Suprapubic skin (tissue), 4 donors: ENCODE measurements at regions not wholly inside any gene's neighbourhood (a gene's known extent, or its start where the extent isn't known, plus 50 kb on each side); places are given as distances from the start of the nearest gene placed in this dataset.

Experiments
- DNase-seq, 2 donors: peaks; one replicate each; pipeline ENCODE4 v3.0.0-alpha.2; 2019; ENCODE audit warnings: low spot score in 2 of 2
- H3K27ac ChIP-seq: fragments of 200-600 bp; sonication (generic); one replicate; pipeline ENCODE4 v1.5.1; 2019
- H3K27me3 ChIP-seq: fragments of 200-600 bp; sonication (generic); one replicate; pipeline ENCODE4 v1.5.1; 2019
- H3K36me3 ChIP-seq: fragments of 200-600 bp; sonication (generic); one replicate; pipeline ENCODE4 v1.5.1; 2019
- H3K4me1 ChIP-seq: fragments of 200-600 bp; sonication (generic); one replicate; pipeline ENCODE4 v1.5.1; 2019
- H3K4me3 ChIP-seq: fragments of 200-600 bp; sonication (generic); one replicate; pipeline ENCODE4 v1.5.1; 2019; ENCODE audit warnings: mild to moderate bottlenecking
- H3K9me3 ChIP-seq: fragments of 200-600 bp; sonication (generic); one replicate; pipeline ENCODE4 v1.5.1; 2019
- EP300 ChIP-seq: sonication (generic); formaldehyde crosslinking; IDR thresholded peaks from one replicate; pipeline ENCODE4 v1.6.1; 2017; ENCODE audit warnings: antibody characterized with exemption
- POLR2A ChIP-seq, 2 donors: fragments of 450-650 bp; IDR thresholded peaks; one replicate each; pipeline ENCODE4 v1.6.1; 2017; ENCODE audit warnings: antibody characterized with exemption in 2 of 2, mild to moderate bottlenecking in 2 of 2, moderate library complexity in 2 of 2
- POLR2AphosphoS5 ChIP-seq, 3 donors: sonication (generic); formaldehyde crosslinking; IDR thresholded peaks; one replicate each; pipeline ENCODE4 v1.6.1; 2017; ENCODE audit warnings: antibody characterized with exemption in 3 of 3
- WGBS: methylation state at CpG from one replicate; pipeline ENCODE4 v1.1.5; 2018; 5-methylcytosine and 5-hydroxymethylcytosine counted together
- TF ChIP-seq, protein P1 (sequence below), 2 donors: fragments of 200-600 bp in 1 of 2; fragments of 450-650 bp in 1 of 2; sonication (generic) in 1 of 2; IDR thresholded peaks; one replicate each; pipeline ENCODE4 v1.5.1; 2016 to 2019; ENCODE audit warnings: antibody characterized with exemption in 2 of 2, mild to moderate bottlenecking in 1 of 2, moderate library complexity in 1 of 2

DNA sequence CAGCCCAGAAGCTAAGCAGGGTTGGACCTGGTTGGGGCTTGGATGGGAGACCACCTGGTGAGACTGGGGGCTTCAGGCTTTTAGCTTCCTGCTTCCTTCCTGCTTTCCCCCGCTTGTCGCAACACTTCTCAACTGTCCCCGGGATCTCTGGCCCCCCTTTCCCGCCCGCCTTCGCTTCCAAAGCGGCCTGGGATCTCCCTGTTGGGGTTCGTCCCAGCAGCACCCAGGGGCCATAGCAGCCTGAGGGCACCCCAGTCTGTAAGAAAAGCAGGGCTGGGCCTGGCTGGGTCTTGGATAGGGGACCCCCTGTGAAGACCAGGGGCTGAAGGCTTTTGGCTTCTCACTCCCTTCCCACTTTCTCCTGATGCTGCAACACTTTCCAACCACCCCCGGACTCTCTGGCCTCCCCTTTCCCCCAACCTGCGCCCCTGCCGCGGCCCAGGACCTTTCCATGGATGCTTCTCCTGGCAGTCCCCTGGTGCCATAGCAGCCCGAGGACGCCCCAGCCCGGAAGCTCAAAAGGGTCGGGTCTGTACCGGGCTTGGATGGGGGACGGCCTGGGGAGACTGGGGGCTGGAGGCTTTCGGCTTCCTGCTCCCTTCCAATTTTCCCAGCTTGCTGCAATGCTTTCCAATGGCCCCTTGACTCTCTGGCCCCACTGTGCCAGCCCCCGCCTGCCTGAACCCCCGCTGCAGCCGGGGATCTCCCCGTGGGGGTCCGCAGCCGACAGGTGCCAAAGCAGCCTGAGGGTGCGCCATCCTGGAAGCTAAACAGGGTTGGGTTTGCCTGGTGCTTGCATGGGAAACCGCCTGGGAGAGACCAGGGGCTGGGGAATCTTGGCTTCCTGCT lies 2276.2 kb downstream of the TP53TG3F start:
- Histone ChIP-seq H3K9me3 (peaks cover 6% of the 10 kb centered on the region), H3K36me3 (no peaks in the 10 kb centered on the region), H3K4me1 (no peaks in the 10 kb centered on the region), H3K27me3 (no peaks in the 10 kb centered on the region), H3K4me3 (no peak overlapping the region), H3K27ac (no peak overlapping the region)
- DNase-seq: peak in 1 of 2 donors; percentile 76
- TF ChIP-seq POLR2A (IDR thresholded peaks at IDR 0.05): no peak
- TF ChIP-seq, protein P1, sequence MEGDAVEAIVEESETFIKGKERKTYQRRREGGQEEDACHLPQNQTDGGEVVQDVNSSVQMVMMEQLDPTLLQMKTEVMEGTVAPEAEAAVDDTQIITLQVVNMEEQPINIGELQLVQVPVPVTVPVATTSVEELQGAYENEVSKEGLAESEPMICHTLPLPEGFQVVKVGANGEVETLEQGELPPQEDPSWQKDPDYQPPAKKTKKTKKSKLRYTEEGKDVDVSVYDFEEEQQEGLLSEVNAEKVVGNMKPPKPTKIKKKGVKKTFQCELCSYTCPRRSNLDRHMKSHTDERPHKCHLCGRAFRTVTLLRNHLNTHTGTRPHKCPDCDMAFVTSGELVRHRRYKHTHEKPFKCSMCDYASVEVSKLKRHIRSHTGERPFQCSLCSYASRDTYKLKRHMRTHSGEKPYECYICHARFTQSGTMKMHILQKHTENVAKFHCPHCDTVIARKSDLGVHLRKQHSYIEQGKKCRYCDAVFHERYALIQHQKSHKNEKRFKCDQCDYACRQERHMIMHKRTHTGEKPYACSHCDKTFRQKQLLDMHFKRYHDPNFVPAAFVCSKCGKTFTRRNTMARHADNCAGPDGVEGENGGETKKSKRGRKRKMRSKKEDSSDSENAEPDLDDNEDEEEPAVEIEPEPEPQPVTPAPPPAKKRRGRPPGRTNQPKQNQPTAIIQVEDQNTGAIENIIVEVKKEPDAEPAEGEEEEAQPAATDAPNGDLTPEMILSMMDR (IDR thresholded peaks at IDR 0.05): no peak
- no peak for TF ChIP-seq EP300
- 85% methylated on average over 27 of the region's 27 CpGs for WGBS

DNA sequence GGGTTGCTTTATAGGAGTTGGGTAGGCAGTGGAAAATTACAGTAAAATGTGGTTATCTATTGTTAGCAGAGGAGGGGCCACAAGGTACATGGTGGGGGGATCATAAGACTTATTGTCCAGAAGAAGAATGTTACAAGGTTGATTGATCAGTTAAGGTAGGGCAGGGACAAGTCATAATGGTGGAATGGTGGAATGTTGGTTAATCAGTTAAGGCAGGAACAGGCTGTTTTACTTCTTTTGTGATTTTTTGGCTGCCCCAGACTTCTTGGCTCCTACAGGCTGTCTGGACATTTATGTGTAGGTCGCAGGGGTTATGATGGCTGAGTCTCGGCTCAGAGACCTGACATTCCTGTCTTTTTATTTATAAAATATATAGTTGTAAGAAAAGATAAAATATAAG lies 2277.1 kb downstream of the TP53TG3F start:
- 71% methylated on average over 2 of the region's 2 CpGs for WGBS
- no peak overlapping the region for H3K27ac ChIP-seq
- no peaks in the 10 kb centered on the region for H3K4me1 ChIP-seq
- no peaks in the 10 kb centered on the region for H3K27me3 ChIP-seq
- TF ChIP-seq POLR2AphosphoS5 (IDR thresholded peaks at IDR 0.05): no peak
- no peak for TF ChIP-seq POLR2A (IDR thresholded peaks at IDR 0.05)
- no peak for TF ChIP-seq EP300
- TF ChIP-seq, protein P1 (IDR thresholded peaks at IDR 0.05): no peak
- no peak for DNase-seq
- H3K4me3 ChIP-seq: no peak overlapping the region
- peaks cover 6% of the 10 kb centered on the region for H3K9me3 ChIP-seq
- H3K36me3 ChIP-seq: no peaks in the 10 kb centered on the region

DNA sequence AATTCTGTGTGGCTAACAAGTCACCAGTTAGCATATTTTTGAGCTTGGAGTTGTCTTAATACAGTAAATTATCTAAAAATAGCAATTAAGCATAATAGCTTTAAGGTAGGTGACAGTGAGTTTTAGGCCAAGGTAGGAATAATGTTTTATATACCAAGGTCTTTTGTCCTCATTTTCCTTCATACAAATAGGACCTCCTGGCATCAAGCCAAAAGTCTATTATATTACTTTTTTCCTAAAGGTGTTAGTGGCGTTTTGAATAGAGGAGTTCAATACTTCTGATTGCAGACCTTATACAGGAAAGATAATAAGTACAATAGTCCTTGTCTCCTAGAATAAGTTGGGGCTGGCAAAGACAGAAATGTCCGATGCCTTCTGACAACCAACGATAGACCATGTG lies 2277.7 kb downstream of the TP53TG3F start:
- DNase-seq: no peak
- Histone ChIP-seq H3K9me3 (peaks cover 6% of the 10 kb centered on the region), H3K4me3 (no peak overlapping the region), H3K27ac (no peak overlapping the region), H3K27me3 (no peaks in the 10 kb centered on the region), H3K4me1 (no peaks in the 10 kb centered on the region), H3K36me3 (no peaks in the 10 kb centered on the region)
- no peak for TF ChIP-seq POLR2AphosphoS5 (IDR thresholded peaks at IDR 0.05)
- TF ChIP-seq, protein P1 (IDR thresholded peaks at IDR 0.05): no peak
- TF ChIP-seq POLR2A (IDR thresholded peaks at IDR 0.05): no peak
- TF ChIP-seq EP300: no peak
- 76% methylated on average over 3 of the region's 3 CpGs for WGBS

DNA sequence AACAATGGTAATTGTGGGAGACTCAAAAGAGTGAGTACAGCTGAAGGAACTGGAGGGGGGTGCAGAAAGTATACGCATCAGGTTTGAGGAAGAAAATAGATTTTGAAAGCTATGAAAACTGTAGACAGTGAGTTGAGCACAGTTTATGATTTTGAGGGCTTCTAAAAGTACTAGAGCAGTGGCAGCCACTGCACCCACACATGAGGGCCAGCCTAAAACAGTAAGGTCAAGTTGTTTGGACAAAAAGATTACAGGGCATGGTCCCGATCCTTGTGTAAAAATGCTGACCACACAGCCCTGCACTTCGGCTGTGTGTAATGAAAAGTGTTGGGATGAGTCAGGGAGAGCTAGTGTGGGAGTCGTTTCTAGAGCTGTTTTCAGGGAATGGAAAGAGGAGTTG lies 2282.1 kb downstream of the TP53TG3F start:
- H3K4me3 ChIP-seq: no peak overlapping the region
- peaks cover 10% of the 10 kb centered on the region for H3K9me3 ChIP-seq
- 78% methylated on average over 4 of the region's 4 CpGs for WGBS
- DNase-seq: no peak
- H3K27me3 ChIP-seq: no peaks in the 10 kb centered on the region
- H3K36me3 ChIP-seq: no peaks in the 10 kb centered on the region
- H3K4me1 ChIP-seq: no peaks in the 10 kb centered on the region
- no peak overlapping the region for H3K27ac ChIP-seq
- TF ChIP-seq, protein P1 (IDR thresholded peaks at IDR 0.05): no peak
- no peak for TF ChIP-seq POLR2A (IDR thresholded peaks at IDR 0.05)
- no peak for TF ChIP-seq POLR2AphosphoS5 (IDR thresholded peaks at IDR 0.05)
- no peak for TF ChIP-seq EP300

DNA sequence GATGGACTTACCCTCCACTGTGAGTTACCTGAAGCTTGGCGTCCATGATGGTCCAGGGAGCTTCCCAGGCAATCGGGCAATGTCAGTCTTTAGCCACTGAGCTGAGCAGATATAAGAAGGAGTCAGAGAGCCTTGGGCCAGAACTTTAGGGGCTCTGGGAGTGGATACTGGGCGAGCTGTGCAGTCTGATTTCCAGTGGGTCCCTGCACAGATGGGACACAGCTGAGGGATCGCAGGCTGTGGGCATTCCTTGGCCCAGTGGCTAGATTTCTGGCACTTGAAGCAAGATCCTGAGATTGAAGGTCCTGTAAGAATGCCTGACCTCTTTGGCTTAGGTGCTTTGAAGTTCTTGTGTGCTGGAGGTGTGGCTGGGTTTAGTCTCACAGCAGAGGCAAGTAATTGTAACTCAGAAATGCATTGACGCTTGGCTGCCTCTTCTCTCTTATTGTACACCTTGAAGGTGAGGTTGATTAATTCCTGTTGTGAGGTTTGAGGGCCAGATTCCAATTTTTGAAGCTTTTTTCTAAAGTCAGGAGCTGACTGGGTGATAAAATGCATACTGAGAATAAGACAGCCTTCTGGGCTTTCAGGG lies 2283.8 kb downstream of the TP53TG3F start:
- H3K9me3 ChIP-seq: peaks cover 12% of the 10 kb centered on the region
- no peak overlapping the region for H3K4me3 ChIP-seq
- no peak for TF ChIP-seq POLR2AphosphoS5 (IDR thresholded peaks at IDR 0.05)
- TF ChIP-seq, protein P1 (IDR thresholded peaks at IDR 0.05): no peak
- TF ChIP-seq EP300: no peak
- no peak for TF ChIP-seq POLR2A (IDR thresholded peaks at IDR 0.05)
- DNase-seq: no peak
- no peak overlapping the region for H3K27ac ChIP-seq
- WGBS: 70% methylated on average over 5 of the region's 5 CpGs
- no peaks in the 10 kb centered on the region for H3K27me3 ChIP-seq
- H3K36me3 ChIP-seq: no peaks in the 10 kb centered on the region
- no peaks in the 10 kb centered on the region for H3K4me1 ChIP-seq
